ENCODE measurements at regions not wholly inside any gene's neighbourhood (a gene's known extent, or its start where the extent isn't known, plus 50 kb on each side); places are given as distances from the start of the nearest gene placed in this dataset.
"Not testable (repeated sequence)": the region's sequence is repeated elsewhere in the genome, so short reads cannot be mapped to it uniquely, and the experiment has no call there.

- intact Hi-C loops (cut with DNase I; ENCODE audit: low total_unique reads): no loop called here
- no peak for DNase-seq
- H3K9me3 ChIP-seq: no peaks in the 10 kb centered on the region
- peaks cover 10% of the 10 kb centered on the region for H3K27me3 ChIP-seq
- in situ Hi-C loops (cut with MboI; ENCODE audit: low pct_ligation_motif_present in 1 of 4, low pct_unique_long_range_greater_than_20kb in 1 of 4, low sequenced_read_pairs in 3 of 4): no loop called here
- no peaks in the 10 kb centered on the region for H3K36me3 ChIP-seq
- no peak overlapping the region for H3K27ac ChIP-seq
- 62 to 83% methylated on average over 1 of the region's 1 CpG for WGBS, 2 donors (ENCODE audit: low coverage in 1 of 2)
- no peaks in the 10 kb centered on the region for H3K4me1 ChIP-seq
- no peak for TF ChIP-seq POLR2AphosphoS5 (IDR thresholded peaks at IDR 0.05)
- TF ChIP-seq, protein P1, sequence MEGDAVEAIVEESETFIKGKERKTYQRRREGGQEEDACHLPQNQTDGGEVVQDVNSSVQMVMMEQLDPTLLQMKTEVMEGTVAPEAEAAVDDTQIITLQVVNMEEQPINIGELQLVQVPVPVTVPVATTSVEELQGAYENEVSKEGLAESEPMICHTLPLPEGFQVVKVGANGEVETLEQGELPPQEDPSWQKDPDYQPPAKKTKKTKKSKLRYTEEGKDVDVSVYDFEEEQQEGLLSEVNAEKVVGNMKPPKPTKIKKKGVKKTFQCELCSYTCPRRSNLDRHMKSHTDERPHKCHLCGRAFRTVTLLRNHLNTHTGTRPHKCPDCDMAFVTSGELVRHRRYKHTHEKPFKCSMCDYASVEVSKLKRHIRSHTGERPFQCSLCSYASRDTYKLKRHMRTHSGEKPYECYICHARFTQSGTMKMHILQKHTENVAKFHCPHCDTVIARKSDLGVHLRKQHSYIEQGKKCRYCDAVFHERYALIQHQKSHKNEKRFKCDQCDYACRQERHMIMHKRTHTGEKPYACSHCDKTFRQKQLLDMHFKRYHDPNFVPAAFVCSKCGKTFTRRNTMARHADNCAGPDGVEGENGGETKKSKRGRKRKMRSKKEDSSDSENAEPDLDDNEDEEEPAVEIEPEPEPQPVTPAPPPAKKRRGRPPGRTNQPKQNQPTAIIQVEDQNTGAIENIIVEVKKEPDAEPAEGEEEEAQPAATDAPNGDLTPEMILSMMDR (IDR thresholded peaks at IDR 0.05): no peak
- H3K4me3 ChIP-seq: no peak overlapping the region
Observed at GRCh38 chr1:108314815-108315214, 70.9 kb upstream of the NBPF4 start.

DNA sequence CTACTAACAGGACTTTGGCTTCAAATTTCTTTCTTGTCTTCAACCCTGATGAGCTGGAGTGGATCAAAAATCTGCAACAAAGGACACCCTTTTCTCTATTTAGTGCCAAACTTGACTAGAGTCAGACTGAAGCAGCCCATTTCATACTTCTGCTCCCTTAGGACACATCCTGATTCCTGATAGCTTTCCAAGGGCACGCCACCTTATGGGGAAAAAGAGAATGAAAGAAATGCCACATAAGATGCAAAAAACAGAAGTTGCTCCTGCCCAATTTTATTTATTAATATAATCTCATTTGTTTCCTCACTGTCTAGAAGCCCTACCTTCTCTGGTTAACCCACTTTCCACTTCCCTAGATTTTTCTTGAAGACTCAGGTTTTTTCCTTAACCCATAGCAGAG lies 72.7 kb upstream of the NBPF4 start:
- H3K4me3 ChIP-seq: no peak overlapping the region
- intact Hi-C loops (cut with DNase I; ENCODE audit: low total_unique reads): no loop called here
- peaks cover 10% of the 10 kb centered on the region for H3K27me3 ChIP-seq
- no peaks in the 10 kb centered on the region for H3K36me3 ChIP-seq
- no peaks in the 10 kb centered on the region for H3K4me1 ChIP-seq
- WGBS, 2 donors (ENCODE audit: low coverage in 1 of 2): 56 to 67% methylated on average over 1 of the region's 1 CpG
- in situ Hi-C loops (cut with MboI; ENCODE audit: low pct_ligation_motif_present in 1 of 4, low pct_unique_long_range_greater_than_20kb in 1 of 4, low sequenced_read_pairs in 3 of 4): no loop called here
- no peak overlapping the region for H3K27ac ChIP-seq
- TF ChIP-seq EP300 (IDR thresholded peaks at IDR 0.05; ENCODE audit: low read depth) (no peak), POLR2AphosphoS5 (IDR thresholded peaks at IDR 0.05) (no peak)
- TF ChIP-seq, protein P1 (IDR thresholded peaks at IDR 0.05): peak in 1 of 5 experiments; percentile 15
- H3K9me3 ChIP-seq: no peaks in the 10 kb centered on the region
- DNase-seq: no peak

- no peaks in the 10 kb centered on the region for H3K36me3 ChIP-seq
- DNase-seq: no peak
- intact Hi-C loops (cut with DNase I; ENCODE audit: low total_unique reads): no loop called here
- TF ChIP-seq POLR2AphosphoS5 (IDR thresholded peaks at IDR 0.05) (no peak), EP300 (IDR thresholded peaks at IDR 0.05; ENCODE audit: low read depth) (no peak), POLR2A (IDR thresholded peaks at IDR 0.05) (no peak)
- TF ChIP-seq, protein P1 (IDR thresholded peaks at IDR 0.05): no peak
- in situ Hi-C loops (cut with MboI; ENCODE audit: low pct_ligation_motif_present in 1 of 4, low pct_unique_long_range_greater_than_20kb in 1 of 4, low sequenced_read_pairs in 3 of 4): no loop called here
- H3K4me3 ChIP-seq: no peak overlapping the region
- H3K27ac ChIP-seq: no peak overlapping the region
- 97 to 100% methylated on average over 1 of the region's 1 CpG for WGBS, 2 donors (ENCODE audit: low coverage in 1 of 2)
- no peaks in the 10 kb centered on the region for H3K9me3 ChIP-seq
- no peaks in the 10 kb centered on the region for H3K4me1 ChIP-seq
- no peaks in the 10 kb centered on the region for H3K27me3 ChIP-seq
Observed at GRCh38 chr1:108320849-108321248, 77.0 kb upstream of the NBPF4 start.

DNA sequence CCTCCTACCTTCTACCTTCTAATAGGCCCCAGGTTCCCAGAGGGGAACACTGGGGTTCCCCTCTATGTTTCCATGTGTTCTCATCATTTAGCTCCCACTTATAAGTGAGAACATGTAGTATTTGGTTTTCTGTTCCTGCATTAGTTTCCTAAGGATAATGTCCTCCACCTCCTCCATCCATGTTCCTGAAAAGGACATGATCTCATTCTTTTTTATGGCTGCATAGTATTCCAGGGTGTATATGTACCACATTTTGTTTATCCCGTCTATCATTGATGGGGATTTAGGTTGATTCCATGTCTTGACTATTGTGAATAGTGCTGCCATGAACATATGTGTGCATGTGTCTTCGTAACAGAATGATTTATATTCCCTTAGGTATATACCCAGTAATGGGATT lies 81.5 kb upstream of the NBPF4 start:
- H3K4me1 ChIP-seq; intact Hi-C loops (cut with DNase I; ENCODE audit: low total_unique reads); H3K27me3 ChIP-seq; H3K9me3 ChIP-seq; H3K36me3 ChIP-seq; DNase-seq; H3K4me3 ChIP-seq; H3K27ac ChIP-seq: not testable (repeated sequence)
- WGBS, 2 donors (ENCODE audit: low coverage in 1 of 2): 79 to 90% methylated on average over 2 of the region's 2 CpGs
- in situ Hi-C loops (cut with MboI; ENCODE audit: low pct_ligation_motif_present in 1 of 4, low pct_unique_long_range_greater_than_20kb in 1 of 4, low sequenced_read_pairs in 3 of 4): loop anchor here in 2 of 4 donors (25.0 kb wide), 2 partner anchors 162 to 287 kb away; no protein-coding TSS in a partner anchor
